RWPE2 (cell line): ENCODE measurements at regions not wholly inside any gene's neighbourhood (a gene's known extent, or its start where the extent isn't known, plus 50 kb on each side); places are given as distances from the start of the nearest gene placed in this dataset.

Source experiments
- ATAC-seq: fragments of 200-7000 bp; cut with Tn5 transposase; 3 replicates; pipeline ENCODE4 v1.9.1; 2021; ENCODE audit warnings: low read depth
- DNase-seq: peaks from one replicate; pipeline ENCODE4 v3.0.0-alpha.2; 2020; ENCODE audit warnings: low spot score
- H3K27ac ChIP-seq: fragments of 450-650 bp; 2 replicates; pipeline ENCODE4 v1.5.1; 2017; ENCODE audit warnings: mild to moderate bottlenecking; ENCODE audit not compliant: poor library complexity, severe bottlenecking
- H3K27me3 ChIP-seq: fragments of 250-450 bp; sonication (Bioruptor Pico); 2 replicates; pipeline ENCODE4 v1.5.1; 2021; ENCODE audit warnings: mild to moderate bottlenecking, moderate library complexity; ENCODE audit not compliant: insufficient read depth, poor library complexity, severe bottlenecking
- H3K36me3 ChIP-seq: fragments of 250-450 bp; sonication (Bioruptor Pico); 2 replicates; pipeline ENCODE4 v1.5.1; 2020; ENCODE audit warnings: low read depth, mild to moderate bottlenecking, moderate library complexity
- H3K4me1 ChIP-seq: fragments of 250-450 bp; sonication (Bioruptor Pico); 2 replicates; pipeline ENCODE4 v1.5.1; 2021; ENCODE audit warnings: mild to moderate bottlenecking, moderate library complexity; ENCODE audit not compliant: insufficient read depth, poor library complexity, severe bottlenecking
- H3K4me3 ChIP-seq: fragments of 250-450 bp; sonication (Bioruptor Pico); 2 replicates; pipeline ENCODE4 v1.5.1; 2021; ENCODE audit warnings: mild to moderate bottlenecking, moderate library complexity; ENCODE audit not compliant: severe bottlenecking
- H3K9me3 ChIP-seq: fragments of 250-450 bp; sonication (Bioruptor Pico); 2 replicates; pipeline ENCODE4 v1.5.1; 2021; ENCODE audit warnings: mild to moderate bottlenecking, moderate library complexity; ENCODE audit not compliant: severe bottlenecking
- TF ChIP-seq, protein P1 (sequence below): fragments of 450-650 bp; IDR thresholded peaks from one replicate; pipeline ENCODE4 v1.5.1; 2017; ENCODE audit warnings: mild to moderate bottlenecking, moderate library complexity; ENCODE audit not compliant: poor library complexity, severe bottlenecking

DNA sequence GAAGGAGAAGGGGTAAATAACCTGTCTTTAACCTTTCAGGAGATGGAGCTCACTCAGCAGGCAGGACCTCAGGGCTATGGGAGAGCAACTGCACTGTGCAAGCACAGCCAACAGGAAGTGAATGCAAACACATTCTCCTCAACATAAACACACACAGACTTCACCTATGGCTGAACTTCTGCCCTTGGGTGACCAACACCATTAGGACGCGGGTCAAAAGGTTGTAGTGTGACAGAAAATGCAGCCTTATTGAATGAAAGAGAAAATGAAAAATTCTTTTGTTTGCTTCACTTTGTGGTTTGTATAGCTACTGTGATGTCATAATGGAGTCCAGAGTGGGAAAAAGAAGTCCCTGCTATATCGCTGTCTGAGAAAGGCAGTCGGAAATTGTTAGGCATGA lies 323.0 kb downstream of the NDFIP2 start:
- no peak for ATAC-seq
- no peak overlapping the region for H3K27ac ChIP-seq

DNA sequence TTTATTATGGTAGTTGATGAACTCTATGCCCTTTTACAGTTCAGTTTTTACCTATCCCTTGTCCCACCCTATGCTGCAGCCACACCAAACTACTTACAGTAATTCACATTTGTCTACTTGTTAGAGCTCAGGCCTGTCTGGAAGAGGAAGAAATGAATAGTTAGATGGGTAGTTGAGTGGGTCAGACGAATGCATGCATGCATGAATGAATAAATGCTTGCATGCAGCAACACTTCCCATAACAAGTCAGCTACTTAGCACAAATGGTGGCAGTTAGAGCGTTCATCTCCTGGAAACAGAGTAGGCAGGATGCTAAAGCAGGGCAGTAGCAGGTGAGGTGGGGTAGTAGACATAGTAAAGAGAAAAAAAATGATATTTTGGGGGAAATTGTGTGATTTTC lies 322.3 kb downstream of the NDFIP2 start:
- no peaks in the 10 kb centered on the region for H3K4me1 ChIP-seq
- no peak overlapping the region for H3K27ac ChIP-seq
- TF ChIP-seq, protein P1, sequence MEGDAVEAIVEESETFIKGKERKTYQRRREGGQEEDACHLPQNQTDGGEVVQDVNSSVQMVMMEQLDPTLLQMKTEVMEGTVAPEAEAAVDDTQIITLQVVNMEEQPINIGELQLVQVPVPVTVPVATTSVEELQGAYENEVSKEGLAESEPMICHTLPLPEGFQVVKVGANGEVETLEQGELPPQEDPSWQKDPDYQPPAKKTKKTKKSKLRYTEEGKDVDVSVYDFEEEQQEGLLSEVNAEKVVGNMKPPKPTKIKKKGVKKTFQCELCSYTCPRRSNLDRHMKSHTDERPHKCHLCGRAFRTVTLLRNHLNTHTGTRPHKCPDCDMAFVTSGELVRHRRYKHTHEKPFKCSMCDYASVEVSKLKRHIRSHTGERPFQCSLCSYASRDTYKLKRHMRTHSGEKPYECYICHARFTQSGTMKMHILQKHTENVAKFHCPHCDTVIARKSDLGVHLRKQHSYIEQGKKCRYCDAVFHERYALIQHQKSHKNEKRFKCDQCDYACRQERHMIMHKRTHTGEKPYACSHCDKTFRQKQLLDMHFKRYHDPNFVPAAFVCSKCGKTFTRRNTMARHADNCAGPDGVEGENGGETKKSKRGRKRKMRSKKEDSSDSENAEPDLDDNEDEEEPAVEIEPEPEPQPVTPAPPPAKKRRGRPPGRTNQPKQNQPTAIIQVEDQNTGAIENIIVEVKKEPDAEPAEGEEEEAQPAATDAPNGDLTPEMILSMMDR, result no peak
- H3K4me3 ChIP-seq, result no peak overlapping the region
- ATAC-seq (no peak), DNase-seq (no peak)
- H3K27me3 ChIP-seq, result no peaks in the 10 kb centered on the region
- H3K36me3 ChIP-seq, result no peaks in the 10 kb centered on the region
- H3K9me3 ChIP-seq, result no peaks in the 10 kb centered on the region

More for the DNA sequence above, 323.0 kb downstream of the NDFIP2 start:
- Histone ChIP-seq H3K36me3 (no peaks in the 10 kb centered on the region), H3K9me3 (no peaks in the 10 kb centered on the region), H3K4me3 (no peak overlapping the region), H3K27me3 (no peaks in the 10 kb centered on the region), H3K4me1 (no peaks in the 10 kb centered on the region)
- TF ChIP-seq, protein P1, result no peak
- DNase-seq, result no peak

DNA sequence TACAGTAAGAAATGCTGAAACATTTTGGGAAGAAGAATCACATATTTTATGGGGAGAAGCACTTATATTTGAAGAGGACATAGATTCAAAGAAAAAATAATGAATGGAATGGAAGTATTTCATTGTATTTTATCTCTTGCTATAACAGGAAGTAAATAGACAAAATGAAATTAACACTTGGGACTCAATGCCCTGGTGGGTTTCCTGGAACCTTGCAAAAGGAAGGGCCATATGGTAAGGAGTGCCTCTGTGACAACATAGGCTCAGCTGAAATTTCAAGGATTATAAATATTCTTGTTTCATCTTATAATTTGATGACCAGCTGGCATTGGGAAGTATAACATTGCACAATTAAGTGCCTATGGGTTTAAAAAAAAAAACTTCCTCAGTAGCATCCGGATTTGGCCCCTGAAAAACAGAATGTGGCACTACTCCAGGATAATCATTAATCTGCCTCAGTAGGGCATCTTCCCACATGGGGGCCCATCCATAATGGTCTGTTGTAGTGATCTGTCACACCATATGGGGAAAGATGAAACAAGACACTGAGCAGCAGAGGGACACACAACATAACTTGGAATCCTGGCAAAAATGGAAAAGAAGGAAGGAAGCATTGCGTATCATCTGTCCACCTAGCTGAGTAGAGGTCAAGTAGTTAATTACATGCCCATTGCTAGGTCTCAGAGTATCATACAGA lies 321.6 kb downstream of the NDFIP2 start:
- no peaks in the 10 kb centered on the region for H3K9me3 ChIP-seq
- H3K27me3 ChIP-seq, result no peaks in the 10 kb centered on the region
- H3K36me3 ChIP-seq, result no peaks in the 10 kb centered on the region
- no peaks in the 10 kb centered on the region for H3K4me1 ChIP-seq
- no peak for ATAC-seq
- TF ChIP-seq, protein P1, result no peak
- no peak overlapping the region for H3K27ac ChIP-seq
- DNase-seq, result no peak
- H3K4me3 ChIP-seq, result no peak overlapping the region

DNA sequence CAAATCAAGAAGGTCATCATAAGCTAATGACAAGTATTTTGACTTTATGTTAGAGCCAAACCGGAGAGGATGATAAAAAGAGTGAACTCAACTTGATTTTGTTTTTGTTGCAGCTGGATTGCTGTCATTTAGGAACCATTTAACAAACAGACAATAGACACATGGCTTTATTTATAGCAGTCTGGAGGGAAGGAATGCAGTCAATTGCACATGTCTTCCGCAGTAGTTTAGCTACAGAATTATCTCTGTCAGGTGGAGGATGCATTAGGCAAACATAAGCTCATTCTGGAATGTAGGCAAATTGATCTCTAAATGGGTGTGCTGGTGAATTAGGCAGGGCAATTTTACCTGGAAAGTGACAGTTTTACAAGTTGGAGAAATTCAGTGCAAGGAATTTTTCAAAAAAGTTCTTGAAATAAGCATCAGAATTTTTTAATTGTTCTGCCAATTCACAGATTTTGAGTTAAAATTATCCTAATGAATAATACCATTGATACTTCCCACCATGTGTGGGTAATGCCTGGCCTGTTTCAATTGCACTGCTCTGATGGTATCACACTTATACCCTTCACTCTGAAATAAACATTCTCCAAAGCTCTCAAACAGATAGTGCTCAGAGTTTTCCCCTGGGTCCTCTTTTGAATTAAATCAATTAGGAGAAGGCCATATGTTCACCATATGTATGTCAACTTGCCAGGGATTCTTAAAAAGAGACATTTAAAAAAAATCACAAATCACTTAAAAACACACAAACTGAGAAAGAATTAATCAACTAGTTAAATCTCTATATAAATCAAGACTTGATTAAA lies 318.3 kb downstream of the NDFIP2 start:
- DNase-seq (no peak), ATAC-seq (no peak)
- Histone ChIP-seq H3K27me3 (no peaks in the 10 kb centered on the region), H3K4me1 (no peaks in the 10 kb centered on the region), H3K27ac (no peak overlapping the region), H3K4me3 (no peak overlapping the region), H3K36me3 (no peaks in the 10 kb centered on the region), H3K9me3 (no peaks in the 10 kb centered on the region)
- TF ChIP-seq, protein P1, result no peak

DNA sequence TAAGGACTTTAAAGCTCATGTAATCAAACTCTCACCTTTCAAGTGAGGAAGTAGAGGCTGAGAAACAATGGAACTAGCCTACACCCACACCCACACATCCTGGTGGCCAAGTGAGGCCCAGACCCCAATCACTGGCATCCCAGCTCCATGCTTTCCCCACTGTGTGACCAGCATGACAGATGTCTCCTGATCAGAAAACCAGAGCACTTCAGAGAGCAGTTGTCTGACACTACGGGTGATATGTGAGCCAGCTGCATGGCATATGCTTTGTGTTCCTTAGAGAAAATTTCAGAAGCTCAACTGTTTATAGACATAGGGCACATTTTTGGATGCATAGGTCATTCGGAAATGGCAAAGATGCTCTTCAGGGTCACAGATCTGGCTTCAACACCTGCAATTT lies 315.2 kb downstream of the NDFIP2 start:
- Histone ChIP-seq H3K36me3 (no peaks in the 10 kb centered on the region), H3K9me3 (no peaks in the 10 kb centered on the region), H3K27me3 (no peaks in the 10 kb centered on the region), H3K4me3 (no peak overlapping the region), H3K4me1 (no peaks in the 10 kb centered on the region), H3K27ac (no peak overlapping the region)
- no peak for DNase-seq
- no peak for ATAC-seq
- TF ChIP-seq, protein P1, result no peak
